ENCODE measurements at regions not wholly inside any gene's neighbourhood (a gene's known extent, or its start where the extent isn't known, plus 50 kb on each side); places are given as distances from the start of the nearest gene placed in this dataset.

DNA sequence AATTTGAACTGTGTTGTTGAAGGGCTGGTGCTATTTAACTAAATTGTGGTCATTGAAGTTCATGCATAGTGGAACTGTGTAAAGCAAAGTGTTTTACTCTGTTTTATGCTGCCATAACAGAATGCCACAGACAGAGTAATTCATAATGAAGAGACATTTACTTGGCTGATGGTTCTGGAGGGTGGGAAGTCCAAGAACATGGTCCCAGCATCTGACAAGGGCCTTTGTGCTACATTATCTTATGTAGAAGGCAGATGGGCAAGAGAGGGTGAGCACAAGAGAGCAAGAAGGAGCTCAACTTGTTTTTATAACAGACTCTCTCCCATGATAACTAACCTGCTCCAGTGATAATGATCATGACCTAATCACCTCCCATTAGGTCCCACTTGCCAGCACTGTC is 101.9 kb upstream of the NR3C1 start:
- DNase-seq (ENCODE audit: extremely low read depth in 1 of 4, low spot score in 3 of 4) (no peak), FAIRE-seq (no peak), ATAC-seq (no peak)
- TF ChIP-seq ZKSCAN8 (CRISPR knock-in tag; IDR thresholded peaks at IDR 0.05) (no peak), KAT2B (IDR thresholded peaks at IDR 0.05; ENCODE audit: low read depth, low read length) (no peak), MTA2 (IDR thresholded peaks at IDR 0.05; ENCODE audit: low read depth) (no peak), ZNF668 (CRISPR knock-in tag; IDR thresholded peaks at IDR 0.05) (no peak), ZBTB8A (IDR thresholded peaks at IDR 0.05; ENCODE audit: partially characterized antibody) (no peak), MIER1 (IDR thresholded peaks at IDR 0.05; ENCODE audit: low read depth) (no peak), RFX7 (CRISPR knock-in tag; IDR thresholded peaks at IDR 0.05) (no peak), MTA3 (IDR thresholded peaks at IDR 0.05; ENCODE audit: borderline replicate concordance) (no peak), ZNF316 (IDR thresholded peaks at IDR 0.05) (no peak), MAFF (IDR thresholded peaks at IDR 0.05; ENCODE audit: low read length) (no peak)
- TF ChIP-seq, protein P1, sequence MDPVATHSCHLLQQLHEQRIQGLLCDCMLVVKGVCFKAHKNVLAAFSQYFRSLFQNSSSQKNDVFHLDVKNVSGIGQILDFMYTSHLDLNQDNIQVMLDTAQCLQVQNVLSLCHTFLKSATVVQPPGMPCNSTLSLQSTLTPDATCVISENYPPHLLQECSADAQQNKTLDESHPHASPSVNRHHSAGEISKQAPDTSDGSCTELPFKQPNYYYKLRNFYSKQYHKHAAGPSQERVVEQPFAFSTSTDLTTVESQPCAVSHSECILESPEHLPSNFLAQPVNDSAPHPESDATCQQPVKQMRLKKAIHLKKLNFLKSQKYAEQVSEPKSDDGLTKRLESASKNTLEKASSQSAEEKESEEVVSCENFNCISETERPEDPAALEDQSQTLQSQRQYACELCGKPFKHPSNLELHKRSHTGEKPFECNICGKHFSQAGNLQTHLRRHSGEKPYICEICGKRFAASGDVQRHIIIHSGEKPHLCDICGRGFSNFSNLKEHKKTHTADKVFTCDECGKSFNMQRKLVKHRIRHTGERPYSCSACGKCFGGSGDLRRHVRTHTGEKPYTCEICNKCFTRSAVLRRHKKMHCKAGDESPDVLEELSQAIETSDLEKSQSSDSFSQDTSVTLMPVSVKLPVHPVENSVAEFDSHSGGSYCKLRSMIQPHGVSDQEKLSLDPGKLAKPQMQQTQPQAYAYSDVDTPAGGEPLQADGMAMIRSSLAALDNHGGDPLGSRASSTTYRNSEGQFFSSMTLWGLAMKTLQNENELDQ (CRISPR knock-in tag; IDR thresholded peaks at IDR 0.05; ENCODE audit: borderline replicate concordance): no peak
- TF ChIP-seq, protein P2, sequence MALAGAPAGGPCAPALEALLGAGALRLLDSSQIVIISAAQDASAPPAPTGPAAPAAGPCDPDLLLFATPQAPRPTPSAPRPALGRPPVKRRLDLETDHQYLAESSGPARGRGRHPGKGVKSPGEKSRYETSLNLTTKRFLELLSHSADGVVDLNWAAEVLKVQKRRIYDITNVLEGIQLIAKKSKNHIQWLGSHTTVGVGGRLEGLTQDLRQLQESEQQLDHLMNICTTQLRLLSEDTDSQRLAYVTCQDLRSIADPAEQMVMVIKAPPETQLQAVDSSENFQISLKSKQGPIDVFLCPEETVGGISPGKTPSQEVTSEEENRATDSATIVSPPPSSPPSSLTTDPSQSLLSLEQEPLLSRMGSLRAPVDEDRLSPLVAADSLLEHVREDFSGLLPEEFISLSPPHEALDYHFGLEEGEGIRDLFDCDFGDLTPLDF (CRISPR knock-in tag; IDR thresholded peaks at IDR 0.05): no peak
- TF ChIP-seq, protein P3, sequence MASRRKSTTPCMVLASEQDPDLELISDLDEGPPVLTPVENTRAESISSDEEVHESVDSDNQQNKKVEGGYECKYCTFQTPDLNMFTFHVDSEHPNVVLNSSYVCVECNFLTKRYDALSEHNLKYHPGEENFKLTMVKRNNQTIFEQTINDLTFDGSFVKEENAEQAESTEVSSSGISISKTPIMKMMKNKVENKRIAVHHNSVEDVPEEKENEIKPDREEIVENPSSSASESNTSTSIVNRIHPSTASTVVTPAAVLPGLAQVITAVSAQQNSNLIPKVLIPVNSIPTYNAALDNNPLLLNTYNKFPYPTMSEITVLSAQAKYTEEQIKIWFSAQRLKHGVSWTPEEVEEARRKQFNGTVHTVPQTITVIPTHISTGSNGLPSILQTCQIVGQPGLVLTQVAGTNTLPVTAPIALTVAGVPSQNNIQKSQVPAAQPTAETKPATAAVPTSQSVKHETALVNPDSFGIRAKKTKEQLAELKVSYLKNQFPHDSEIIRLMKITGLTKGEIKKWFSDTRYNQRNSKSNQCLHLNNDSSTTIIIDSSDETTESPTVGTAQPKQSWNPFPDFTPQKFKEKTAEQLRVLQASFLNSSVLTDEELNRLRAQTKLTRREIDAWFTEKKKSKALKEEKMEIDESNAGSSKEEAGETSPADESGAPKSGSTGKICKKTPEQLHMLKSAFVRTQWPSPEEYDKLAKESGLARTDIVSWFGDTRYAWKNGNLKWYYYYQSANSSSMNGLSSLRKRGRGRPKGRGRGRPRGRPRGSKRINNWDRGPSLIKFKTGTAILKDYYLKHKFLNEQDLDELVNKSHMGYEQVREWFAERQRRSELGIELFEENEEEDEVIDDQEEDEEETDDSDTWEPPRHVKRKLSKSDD (conservative IDR thresholded peaks at IDR 0.05; ENCODE audit: low read length): no peak
- Histone ChIP-seq H3K36me3 (ENCODE audit: control insufficient read depth, insufficient read depth, low read length) (no peaks in the 10 kb centered on the region), H4K20me1 (replicated peaks; ENCODE audit: control insufficient read depth, insufficient read depth, low read length) (no peaks in the 10 kb centered on the region), H3K9ac (ENCODE audit: insufficient read depth in 1 of 2, low read depth in 2 of 2, low read length in 2 of 2) (no peak overlapping the region), H3K79me2 (ENCODE audit: control insufficient read depth, insufficient read depth, low read length) (no peaks in the 10 kb centered on the region), H3K27me3 (ENCODE audit: control insufficient read depth in 2 of 2, insufficient read depth in 2 of 2, low read length in 2 of 2) (no peaks in the 10 kb centered on the region), H2AFZ (ENCODE audit: low read depth, low read length) (no peak overlapping the region), H3K4me3 (no peak overlapping the region), H3K27ac (ENCODE audit: extremely low read depth, low read depth, low read length) (no peak overlapping the region), H3K4me1 (replicated peaks in 1 of 2; ENCODE audit: control insufficient read depth in 2 of 2, insufficient read depth in 2 of 2, low read length in 2 of 2) (no peaks in the 10 kb centered on the region), H3K9me3 (replicated peaks; ENCODE audit: control insufficient read depth, insufficient read depth, low read depth, low read length) (no peaks in the 10 kb centered on the region), H3K9me1 (ENCODE audit: control insufficient read depth, insufficient read depth, low read length) (no peaks in the 10 kb centered on the region), H3K4me2 (ENCODE audit: insufficient read depth, low read length) (no peak overlapping the region)
- ChIA-PET POLR2A (no interaction called here), CTCF (ENCODE audit: low intra/inter-chr PET ratio) (no interaction called here)
- in situ Hi-C loops (cut with MboI) (no loop called here), intact Hi-C loops (cut with micrococcal nuclease) (no loop called here)
- no TSS peak for BruUV-seq (replicated peaks)

Data from K562 (cell line).